ENCODE measurements at regions not wholly inside any gene's neighbourhood (a gene's known extent, or its start where the extent isn't known, plus 50 kb on each side); places are given as distances from the start of the nearest gene placed in this dataset.

DNA sequence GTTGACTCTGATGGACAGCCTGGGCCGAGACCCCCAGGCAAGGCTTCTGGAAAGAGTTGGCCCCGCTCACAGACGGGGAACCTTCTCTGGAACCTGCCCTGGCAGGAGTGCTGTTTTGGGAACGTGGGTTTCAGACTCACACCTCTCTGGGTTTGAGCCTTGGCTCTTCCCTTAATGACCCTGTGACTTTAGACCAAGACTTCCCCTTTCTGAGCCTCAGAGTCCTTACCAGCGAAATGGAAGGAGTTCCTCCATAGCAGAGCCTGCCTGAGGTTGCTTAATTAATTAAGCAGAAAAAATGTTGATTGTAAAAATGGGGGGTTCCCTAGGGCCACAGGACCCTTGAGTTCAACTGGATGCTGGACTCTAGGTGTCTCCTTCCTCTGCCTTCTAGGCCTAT, 408.2 kb downstream of the SEC14L1 start:
- TF ChIP-seq, protein P1, sequence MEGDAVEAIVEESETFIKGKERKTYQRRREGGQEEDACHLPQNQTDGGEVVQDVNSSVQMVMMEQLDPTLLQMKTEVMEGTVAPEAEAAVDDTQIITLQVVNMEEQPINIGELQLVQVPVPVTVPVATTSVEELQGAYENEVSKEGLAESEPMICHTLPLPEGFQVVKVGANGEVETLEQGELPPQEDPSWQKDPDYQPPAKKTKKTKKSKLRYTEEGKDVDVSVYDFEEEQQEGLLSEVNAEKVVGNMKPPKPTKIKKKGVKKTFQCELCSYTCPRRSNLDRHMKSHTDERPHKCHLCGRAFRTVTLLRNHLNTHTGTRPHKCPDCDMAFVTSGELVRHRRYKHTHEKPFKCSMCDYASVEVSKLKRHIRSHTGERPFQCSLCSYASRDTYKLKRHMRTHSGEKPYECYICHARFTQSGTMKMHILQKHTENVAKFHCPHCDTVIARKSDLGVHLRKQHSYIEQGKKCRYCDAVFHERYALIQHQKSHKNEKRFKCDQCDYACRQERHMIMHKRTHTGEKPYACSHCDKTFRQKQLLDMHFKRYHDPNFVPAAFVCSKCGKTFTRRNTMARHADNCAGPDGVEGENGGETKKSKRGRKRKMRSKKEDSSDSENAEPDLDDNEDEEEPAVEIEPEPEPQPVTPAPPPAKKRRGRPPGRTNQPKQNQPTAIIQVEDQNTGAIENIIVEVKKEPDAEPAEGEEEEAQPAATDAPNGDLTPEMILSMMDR (conservative IDR thresholded peaks at IDR 0.05), result no peak
- TF ChIP-seq EZH2 (IDR thresholded peaks at IDR 0.05; ENCODE audit: low read depth), result no peak
